CD8-positive, alpha-beta memory T cell (primary cell): ENCODE measurements at regions not wholly inside any gene's neighbourhood (a gene's known extent, or its start where the extent isn't known, plus 50 kb on each side); places are given as distances from the start of the nearest gene placed in this dataset.

Experiments
- CTCF ChIA-PET: fragments of 350-600 bp; sonication (Branson Sonifier 250); formaldehyde crosslinking; loops from one replicate; lab custom pipeline; 2021; ENCODE audit warnings: antibody characterized with exemption; lab: Charles Lee
- POLR2A ChIA-PET: fragments of 350-600 bp; sonication (Branson Sonifier 250); formaldehyde crosslinking; loops from one replicate; lab custom pipeline; 2021; ENCODE audit warnings: antibody characterized with exemption; lab: Charles Lee
- DNase-seq, 5 donors: peaks; one replicate each; pipeline versions ENCODE4 v3.0.0 to v3.0.0-alpha.2; 2020 to 2022; ENCODE audit warnings: mixed read lengths in 1 of 5
- H3K27ac ChIP-seq: one replicate; pipeline ENCODE4 v1.7.0; 2013; ENCODE audit warnings: low read depth, mild to moderate bottlenecking, low read length, moderate library complexity
- H3K27me3 ChIP-seq: 2 replicates; pipeline ENCODE4 v1.7.0; 2013; ENCODE audit warnings: low read length, mild to moderate bottlenecking; ENCODE audit not compliant: insufficient read depth, poor library complexity, severe bottlenecking
- H3K36me3 ChIP-seq: 2 replicates; pipeline ENCODE4 v1.7.0; 2013; ENCODE audit warnings: mild to moderate bottlenecking, low read length, moderate library complexity; ENCODE audit not compliant: insufficient read depth
- H3K4me1 ChIP-seq: 2 replicates; pipeline ENCODE4 v1.7.0; 2013; ENCODE audit warnings: mild to moderate bottlenecking, low read length, moderate library complexity; ENCODE audit not compliant: insufficient read depth
- H3K4me3 ChIP-seq: 2 replicates; pipeline ENCODE4 v1.7.0; 2013; ENCODE audit warnings: mild to moderate bottlenecking, low read length
- H3K9me3 ChIP-seq: 2 replicates; pipeline ENCODE4 v1.7.0; 2013; ENCODE audit warnings: mild to moderate bottlenecking, low read length
- H3K27ac Mint-ChIP-seq, 8 donors: one replicate each; pipeline ENCODE4 v1.8.0; 2020 to 2021; ENCODE audit warnings: mixed read lengths in 8 of 8, mild to moderate bottlenecking in 6 of 8, inconsistent platforms in 3 of 8, moderate library complexity in 3 of 8
- H3K27me3 Mint-ChIP-seq, 2 donors: one replicate each; pipeline ENCODE4 v1.8.0; 2020 to 2021; ENCODE audit warnings: mixed read lengths in 2 of 2, mild to moderate bottlenecking in 1 of 2, moderate library complexity in 1 of 2
- H3K36me3 Mint-ChIP-seq, 3 donors: one replicate each; pipeline ENCODE4 v1.8.0; 2020 to 2021; ENCODE audit warnings: mixed read lengths in 3 of 3, inconsistent platforms in 1 of 3, mild to moderate bottlenecking in 1 of 3
- H3K4me1 Mint-ChIP-seq, 3 donors: one replicate each; pipeline ENCODE4 v1.8.0; 2020 to 2021; ENCODE audit warnings: mixed read lengths in 3 of 3, inconsistent platforms in 1 of 3, mild to moderate bottlenecking in 1 of 3
- H3K4me3 Mint-ChIP-seq, 7 donors: one replicate each; pipeline ENCODE4 v1.8.0; 2020 to 2021; ENCODE audit warnings: mixed read lengths in 7 of 7, mild to moderate bottlenecking in 6 of 7, moderate library complexity in 4 of 7, inconsistent platforms in 2 of 7
- H3K9me3 Mint-ChIP-seq, 5 donors: one replicate each; pipeline ENCODE4 v1.8.0; 2020 to 2022; ENCODE audit warnings: mixed read lengths in 5 of 5, mild to moderate bottlenecking in 3 of 5, moderate library complexity in 2 of 5, inconsistent platforms in 1 of 5

DNA sequence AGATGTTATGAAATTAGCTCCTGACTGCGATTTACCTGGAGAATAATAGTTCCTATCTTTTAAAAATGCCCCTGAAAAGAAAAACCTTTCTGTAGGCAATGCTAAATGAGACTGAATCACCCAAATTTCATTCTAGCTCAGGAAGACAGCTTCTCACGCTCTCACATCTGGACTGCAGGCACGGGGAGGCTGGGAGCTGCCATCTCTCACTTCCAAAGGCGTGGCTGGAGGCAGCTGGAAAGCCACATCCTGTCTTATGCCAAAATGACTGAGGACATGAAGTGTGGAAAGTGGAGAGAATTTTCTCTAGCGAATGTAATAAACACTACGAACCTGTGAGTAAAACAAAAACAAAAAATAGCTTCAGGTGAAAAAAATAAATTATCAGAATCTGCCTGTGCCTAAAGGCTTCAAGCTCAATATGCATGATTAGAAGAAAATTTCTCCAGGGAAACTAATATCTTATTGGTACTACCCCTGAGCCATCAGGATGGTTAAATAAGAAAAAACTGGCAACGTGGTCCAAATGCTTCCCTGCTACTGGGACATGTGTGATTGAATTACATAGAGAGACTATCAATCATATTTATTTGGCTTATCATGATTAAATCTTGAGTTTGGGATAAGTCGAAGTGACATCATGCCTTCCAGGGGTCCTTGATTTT lies 58.1 kb upstream of the UBL3 start:
- H3K4me1 Mint-ChIP-seq = peaks cover 6% of the 10 kb centered on the region in 3 donors
- no peak overlapping the region for H3K27ac ChIP-seq
- H3K9me3 ChIP-seq = no peaks in the 10 kb centered on the region
- CTCF ChIA-PET = interaction anchor here (1.0 to 2.3 kb wide), 5 partner anchors 10 to 207 kb away, joined by 3 to 11 read pairs (median 5); no protein-coding TSS in a partner anchor
- H3K36me3 ChIP-seq = no peaks in the 10 kb centered on the region
- DNase-seq = no peak
- no peaks in the 10 kb centered on the region for H3K36me3 Mint-ChIP-seq
- no peak overlapping the region for H3K4me3 ChIP-seq
- H3K27me3 Mint-ChIP-seq = no peaks in the 10 kb centered on the region
- no peaks in the 10 kb centered on the region for H3K4me1 ChIP-seq
- no peaks in the 10 kb centered on the region for H3K27me3 ChIP-seq
- H3K27ac Mint-ChIP-seq = no peak overlapping the region
- POLR2A ChIA-PET = interaction anchor here (0.5 kb wide), 1 partner anchor 77 kb away, joined by 5 read pairs; no protein-coding TSS in a partner anchor
- no peaks in the 10 kb centered on the region for H3K9me3 Mint-ChIP-seq
- H3K4me3 Mint-ChIP-seq = no peak overlapping the region

DNA sequence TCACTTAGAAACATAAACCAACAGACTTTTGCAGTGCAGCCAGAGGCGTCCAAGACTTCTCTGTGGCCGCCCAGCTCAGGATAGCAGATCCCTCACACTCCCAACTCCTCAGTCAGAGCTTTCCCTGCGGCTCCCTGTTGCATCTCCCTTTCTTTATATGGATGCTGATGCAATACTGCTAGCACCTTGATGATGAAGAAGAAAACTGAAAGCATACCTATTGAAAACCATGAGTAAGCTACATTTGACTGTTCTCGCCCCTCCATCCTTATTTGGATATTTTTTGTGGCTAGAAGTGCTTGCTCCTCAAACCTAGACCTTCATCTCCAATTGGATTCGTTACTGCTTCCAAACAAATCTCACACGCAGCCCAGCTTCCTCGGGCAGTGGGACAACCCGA lies 57.3 kb upstream of the UBL3 start:
- H3K27me3 Mint-ChIP-seq = no peaks in the 10 kb centered on the region
- no peaks in the 10 kb centered on the region for H3K9me3 Mint-ChIP-seq
- no peak for DNase-seq
- ChIA-PET CTCF (interaction anchor here (1.1 to 2.3 kb wide), 4 partner anchors 11 to 207 kb away, joined by 5 to 11 read pairs (median 5); no protein-coding TSS in a partner anchor), POLR2A (no interaction called here)
- no peak overlapping the region for H3K27ac Mint-ChIP-seq
- Histone ChIP-seq H3K36me3 (no peaks in the 10 kb centered on the region), H3K27me3 (no peaks in the 10 kb centered on the region), H3K27ac (no peak overlapping the region), H3K9me3 (no peaks in the 10 kb centered on the region), H3K4me1 (peaks cover 6% of the 10 kb centered on the region), H3K4me3 (no peak overlapping the region)
- H3K4me1 Mint-ChIP-seq = peaks cover 12 to 15% (median 15%) of the 10 kb centered on the region in 3 donors
- H3K4me3 Mint-ChIP-seq = no peak overlapping the region
- no peaks in the 10 kb centered on the region for H3K36me3 Mint-ChIP-seq

DNA sequence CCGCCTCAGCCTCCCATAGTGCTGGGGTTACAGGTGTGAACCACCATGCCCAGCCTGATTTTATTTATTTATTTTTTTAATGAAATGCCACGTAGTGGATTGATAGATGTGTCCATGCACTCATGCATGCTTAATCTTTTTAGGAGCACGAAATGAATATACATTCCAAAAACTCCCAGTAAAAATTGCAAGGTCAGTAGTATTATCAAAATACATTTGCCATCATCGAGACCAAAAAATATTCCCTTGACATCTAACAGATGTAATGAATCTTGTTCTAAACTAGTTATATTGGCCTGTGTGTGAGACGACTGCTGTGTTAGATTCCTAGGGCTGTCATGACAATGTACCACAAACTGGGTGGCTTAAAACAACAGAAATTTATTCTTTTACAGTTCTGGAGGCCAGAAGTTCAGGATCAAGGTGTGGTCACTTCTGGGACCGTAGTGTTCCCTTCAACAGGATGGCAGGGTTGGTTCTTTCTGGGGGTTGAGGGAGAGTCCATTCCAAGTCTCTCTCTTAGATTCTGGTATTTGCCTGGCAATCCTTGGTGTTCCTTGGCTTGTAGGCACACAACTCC lies 56.1 kb upstream of the UBL3 start:
- no peaks in the 10 kb centered on the region for H3K27me3 Mint-ChIP-seq
- ChIA-PET CTCF (interaction anchor here (2.3 kb wide), 1 partner anchor 29 kb away, joined by 11 read pairs; no protein-coding TSS in a partner anchor), POLR2A (no interaction called here)
- no peak overlapping the region for H3K27ac ChIP-seq
- no peaks in the 10 kb centered on the region for H3K27me3 ChIP-seq
- no peaks in the 10 kb centered on the region for H3K9me3 ChIP-seq
- peaks cover 17% of the 10 kb centered on the region for H3K4me1 ChIP-seq
- no peak for DNase-seq
- H3K4me3 Mint-ChIP-seq = no peak overlapping the region
- peaks cover 23 to 27% (median 26%) of the 10 kb centered on the region in 3 donors for H3K4me1 Mint-ChIP-seq
- H3K36me3 ChIP-seq = no peaks in the 10 kb centered on the region
- no peak overlapping the region for H3K4me3 ChIP-seq
- no peaks in the 10 kb centered on the region for H3K36me3 Mint-ChIP-seq
- H3K9me3 Mint-ChIP-seq = no peaks in the 10 kb centered on the region
- no peak overlapping the region for H3K27ac Mint-ChIP-seq

DNA sequence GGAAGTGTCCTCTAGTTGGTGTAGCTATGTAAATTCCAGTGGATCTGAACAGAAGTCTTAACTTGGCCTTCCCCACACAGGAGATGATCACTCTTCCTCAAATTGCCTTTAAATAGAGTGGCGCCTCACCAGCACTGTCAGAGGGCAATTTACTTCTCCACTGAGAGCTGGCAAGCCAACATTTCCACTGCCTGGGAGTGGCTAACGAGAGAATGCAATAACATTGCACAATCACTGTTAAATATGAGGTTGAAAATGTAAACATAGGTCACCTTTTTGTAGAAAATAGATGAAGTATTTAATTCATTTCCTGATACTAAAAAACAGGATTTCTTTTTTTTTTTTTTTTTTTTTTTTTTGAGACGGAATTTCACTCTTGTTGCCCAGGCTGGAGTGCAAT lies 55.4 kb upstream of the UBL3 start:
- no peaks in the 10 kb centered on the region for H3K27me3 ChIP-seq
- CTCF ChIA-PET = interaction anchor here (1.0 kb wide), 2 partner anchors 19 to 30 kb away, joined by 3 read pairs; no protein-coding TSS in a partner anchor
- Mint-ChIP-seq H3K27ac (no peak overlapping the region), H3K36me3 (no peaks in the 10 kb centered on the region), H3K9me3 (no peaks in the 10 kb centered on the region), H3K4me3 (no peak overlapping the region), H3K4me1 (peaks cover 29 to 33% (median 30%) of the 10 kb centered on the region in 3 donors), H3K27me3 (no peaks in the 10 kb centered on the region)
- H3K9me3 ChIP-seq = no peaks in the 10 kb centered on the region
- no peak for DNase-seq
- no peak overlapping the region for H3K4me3 ChIP-seq
- H3K36me3 ChIP-seq = no peaks in the 10 kb centered on the region
- H3K27ac ChIP-seq = no peak overlapping the region
- POLR2A ChIA-PET = interaction anchor here (0.8 kb wide), 1 partner anchor 45 kb away, joined by 3 read pairs; no protein-coding TSS in a partner anchor
- H3K4me1 ChIP-seq = peaks cover 19% of the 10 kb centered on the region

DNA sequence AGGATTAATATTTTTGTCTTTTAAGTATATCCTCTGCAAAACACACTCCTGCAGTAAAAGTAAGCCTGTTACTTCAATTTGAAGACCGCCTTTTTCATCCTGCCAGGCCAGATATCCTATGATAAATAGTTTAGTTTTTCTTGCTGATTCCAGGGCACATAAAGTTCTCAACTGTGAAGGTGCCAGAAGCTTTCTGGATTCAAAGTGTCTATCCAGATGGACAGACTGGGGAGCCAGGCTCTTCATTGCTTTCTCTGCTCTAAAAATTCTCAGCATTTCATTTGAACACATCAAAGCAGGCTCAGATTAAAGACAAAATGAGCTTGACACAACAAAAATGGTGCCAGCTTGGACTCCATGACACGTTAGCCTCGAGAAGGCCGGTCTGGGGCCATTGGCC lies 53.6 kb upstream of the UBL3 start:
- ChIA-PET CTCF (interaction anchor here (0.9 to 2.1 kb wide), 3 partner anchors 20 to 32 kb away, joined by 3 to 5 read pairs (median 5); no protein-coding TSS in a partner anchor), POLR2A (interaction anchor here (2.7 kb wide), 1 partner anchor 32 kb away, joined by 19 read pairs; no protein-coding TSS in a partner anchor)
- H3K27ac ChIP-seq = no peak overlapping the region
- Mint-ChIP-seq H3K4me3 (no peak overlapping the region), H3K36me3 (no peaks in the 10 kb centered on the region), H3K27ac (peak overlapping the region in 5 of 8 donors; percentile 1 to 60 (median 15)), H3K27me3 (no peaks in the 10 kb centered on the region), H3K4me1 (peaks cover 29 to 34% (median 30%) of the 10 kb centered on the region in 3 donors), H3K9me3 (no peaks in the 10 kb centered on the region)
- H3K4me3 ChIP-seq = no peak overlapping the region
- DNase-seq = no peak
- H3K4me1 ChIP-seq = peaks cover 19% of the 10 kb centered on the region
- H3K27me3 ChIP-seq = no peaks in the 10 kb centered on the region
- no peaks in the 10 kb centered on the region for H3K9me3 ChIP-seq
- H3K36me3 ChIP-seq = no peaks in the 10 kb centered on the region

DNA sequence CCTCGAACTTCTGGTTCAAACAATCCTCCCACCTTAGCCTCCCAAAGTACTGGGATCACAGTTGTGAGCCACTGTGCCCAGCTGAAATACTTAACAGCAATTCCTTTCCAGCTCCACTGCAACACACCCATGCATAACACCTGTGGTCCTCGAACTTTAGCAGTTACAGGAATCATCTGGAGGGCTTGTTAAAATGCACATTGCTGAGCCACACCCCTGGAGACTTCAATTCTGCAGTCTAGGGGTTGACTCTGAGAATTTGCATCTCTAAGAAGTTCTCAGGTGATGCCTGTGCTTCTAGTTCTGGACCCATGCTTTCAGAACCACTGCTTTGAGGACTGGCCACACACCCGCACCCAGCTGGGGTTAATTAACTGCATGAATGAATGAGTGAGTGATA lies 53.1 kb upstream of the UBL3 start:
- H3K27ac Mint-ChIP-seq = peak overlapping the region in 5 of 8 donors; percentile 17 to 94 (median 66)
- no peaks in the 10 kb centered on the region for H3K36me3 ChIP-seq
- CTCF ChIA-PET = interaction anchor here (0.9 to 2.1 kb wide), 4 partner anchors 20 to 32 kb away, joined by 3 to 7 read pairs (median 5); no protein-coding TSS in a partner anchor
- peaks cover 29 to 34% (median 30%) of the 10 kb centered on the region in 3 donors for H3K4me1 Mint-ChIP-seq
- peak overlapping the region in 1 of 7 donors; percentile 23 for H3K4me3 Mint-ChIP-seq
- no peak overlapping the region for H3K27ac ChIP-seq
- H3K9me3 ChIP-seq = no peaks in the 10 kb centered on the region
- H3K4me1 ChIP-seq = peaks cover 19% of the 10 kb centered on the region
- POLR2A ChIA-PET = interaction anchor here (2.2 to 2.7 kb wide), 2 partner anchors 32 to 53 kb away, joined by 12 to 19 read pairs; partner anchors contain the start of gene UBL3
- H3K4me3 ChIP-seq = no peak overlapping the region
- no peak for DNase-seq
- no peaks in the 10 kb centered on the region for H3K9me3 Mint-ChIP-seq
- no peaks in the 10 kb centered on the region for H3K36me3 Mint-ChIP-seq
- H3K27me3 ChIP-seq = no peaks in the 10 kb centered on the region
- no peaks in the 10 kb centered on the region for H3K27me3 Mint-ChIP-seq

DNA sequence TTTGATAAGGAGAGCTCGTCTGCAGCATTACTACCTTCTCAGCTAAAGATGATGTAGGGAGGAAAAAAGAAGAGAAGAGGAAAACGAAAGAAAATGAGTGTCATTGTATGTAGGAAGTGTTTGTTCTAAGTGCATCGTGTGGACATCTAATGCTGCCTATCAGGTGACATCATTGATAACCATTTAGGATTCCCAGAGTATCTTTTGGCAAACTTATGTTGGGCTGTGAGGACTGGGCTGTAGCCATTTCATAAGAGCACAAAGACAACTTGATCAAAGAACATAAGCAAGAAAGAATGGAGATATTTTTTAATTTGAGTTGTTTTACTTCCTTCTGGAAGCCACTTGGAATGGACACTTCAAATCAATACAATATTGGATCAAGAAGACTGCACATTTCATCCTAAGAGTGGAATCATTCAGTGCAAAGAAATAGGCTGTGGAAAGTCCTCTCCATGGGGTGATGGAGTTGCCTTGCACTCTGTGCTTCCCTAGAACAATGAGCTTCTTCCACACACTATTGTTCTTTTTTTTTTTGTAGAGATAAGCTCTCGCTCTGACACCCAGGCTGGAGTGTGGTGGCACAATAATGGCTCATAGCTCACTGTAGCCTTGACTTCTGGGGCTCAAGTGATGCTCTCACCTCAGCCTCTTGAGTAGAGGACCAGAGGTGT lies 52.4 kb upstream of the UBL3 start:
- no peaks in the 10 kb centered on the region for H3K27me3 Mint-ChIP-seq
- H3K4me3 Mint-ChIP-seq = peak overlapping the region; percentile 53 to 93 (median 90)
- H3K4me1 Mint-ChIP-seq = peaks cover 29 to 34% (median 30%) of the 10 kb centered on the region in 3 donors
- H3K27ac ChIP-seq = no peak overlapping the region
- H3K4me1 ChIP-seq = peaks cover 19% of the 10 kb centered on the region
- POLR2A ChIA-PET = interaction anchor here (1.7 to 2.7 kb wide), 3 partner anchors 33 to 53 kb away, joined by 6 to 19 read pairs (median 12); partner anchors contain the start of gene UBL3
- CTCF ChIA-PET = interaction anchor here (0.9 to 2.1 kb wide), 4 partner anchors 21 to 212 kb away, joined by 3 to 7 read pairs (median 4); no protein-coding TSS in a partner anchor
- H3K4me3 ChIP-seq = peak overlapping the region; percentile 47
- no peak for DNase-seq
- H3K36me3 ChIP-seq = no peaks in the 10 kb centered on the region
- no peaks in the 10 kb centered on the region for H3K9me3 ChIP-seq
- H3K36me3 Mint-ChIP-seq = no peaks in the 10 kb centered on the region
- peak overlapping the region; percentile 43 to 99 (median 93) for H3K27ac Mint-ChIP-seq
- no peaks in the 10 kb centered on the region for H3K9me3 Mint-ChIP-seq
- no peaks in the 10 kb centered on the region for H3K27me3 ChIP-seq
